H1 (cell line): ENCODE measurements at regions not wholly inside any gene's neighbourhood (a gene's known extent, or its start where the extent isn't known, plus 50 kb on each side); places are given as distances from the start of the nearest gene placed in this dataset.

Experiments
- CTCF ChIA-PET: fragments of 300-600 bp; sonication (Branson Sonifier 250); formaldehyde crosslinking; loops from one replicate; lab custom pipeline; 2021; ENCODE audit not compliant: partially characterized antibody; lab: Charles Lee
- POLR2A ChIA-PET: fragments of 300-600 bp; sonication (Branson Sonifier 250); formaldehyde crosslinking; loops from one replicate; lab custom pipeline; 2021; ENCODE audit warnings: inconsistent platforms; ENCODE audit not compliant: partially characterized antibody; lab: Charles Lee
- DNase-seq, 2 experiments: peaks; one replicate each; pipeline versions ENCODE4 v3.0.0 to v3.0.0-alpha.2; 2010 to 2022; ENCODE audit warnings: low spot score in 2 of 2, low read depth in 1 of 2, mixed read lengths in 1 of 2
- FAIRE-seq: peaks from 2 replicates; lab custom pipeline; 2011; peaks lifted over from hg19 to GRCh38; lab: Jason Lieb, UNC
- H2AFZ ChIP-seq: 2 replicates; pipeline ENCODE4 v1.8.1; 2012; ENCODE audit warnings: low read length, inconsistent platforms
- H2AK5ac ChIP-seq: 2 replicates; pipeline ENCODE4 v1.6.1; 2013; ENCODE audit warnings: low read depth, low read length
- H2BK120ac ChIP-seq: replicated peaks from 2 replicates; pipeline ENCODE3; 2013; ENCODE audit warnings: low read depth, low read length, inconsistent platforms
- H2BK12ac ChIP-seq: 2 replicates; pipeline ENCODE4 v1.6.1; 2013; ENCODE audit warnings: low read depth, low read length
- H2BK15ac ChIP-seq: 2 replicates; pipeline ENCODE4 v1.6.1; 2013; ENCODE audit warnings: low read length
- H2BK20ac ChIP-seq: 2 replicates; pipeline ENCODE4 v1.6.1; 2013; ENCODE audit warnings: low read length
- H2BK5ac ChIP-seq: 2 replicates; pipeline ENCODE4 v1.6.1; 2013; ENCODE audit warnings: low read depth, low read length
- H3K14ac ChIP-seq: 2 replicates; pipeline ENCODE4 v1.6.1; 2013; ENCODE audit warnings: inconsistent platforms; ENCODE audit not compliant: insufficient read length
- H3K18ac ChIP-seq: 2 replicates; pipeline ENCODE4 v1.6.1; 2013; ENCODE audit warnings: low read length; ENCODE audit errors: extremely low read depth
- H3K23ac ChIP-seq: 2 replicates; pipeline ENCODE4 v1.6.1; 2013; ENCODE audit warnings: inconsistent platforms; ENCODE audit not compliant: insufficient read length
- H3K23me2 ChIP-seq: 2 replicates; pipeline ENCODE4 v1.6.1; 2013; ENCODE audit warnings: low read depth, low read length
- H3K27ac ChIP-seq: 2 replicates; pipeline ENCODE4 v1.6.1; 2011; ENCODE audit warnings: low read depth, low read length, inconsistent platforms
- H3K27me3 ChIP-seq, 4 experiments: replicated peaks in 1 of 4; 1 replicate in 1 of 4; 2 replicates in 3 of 4; pipeline versions ENCODE4 v1.6.1 to v1.8.1; 2011 to 2013; ENCODE audit warnings: low read length in 3 of 4, mild to moderate bottlenecking in 3 of 4, inconsistent platforms in 2 of 4, mixed read lengths in 2 of 4, moderate library complexity in 1 of 4; ENCODE audit not compliant: control insufficient read depth in 3 of 4, insufficient read depth in 3 of 4; ENCODE audit errors: extremely low read depth in 1 of 4
- H3K36me3 ChIP-seq, 4 experiments: 2 replicates each; pipeline versions ENCODE4 v1.6.1 to v1.8.1; 2011 to 2013; ENCODE audit warnings: mild to moderate bottlenecking in 4 of 4, low read length in 3 of 4, moderate library complexity in 2 of 4, control low read depth in 1 of 4, inconsistent platforms in 1 of 4; ENCODE audit not compliant: insufficient read depth in 4 of 4, control insufficient read depth in 2 of 4
- H3K4ac ChIP-seq: replicated peaks from 2 replicates; pipeline ENCODE3; 2013; ENCODE audit warnings: low read length, low read depth, mixed read lengths, inconsistent platforms; ENCODE audit not compliant: insufficient read length
- H3K4me1 ChIP-seq, 4 experiments: replicated peaks in 1 of 4; 1 replicate in 1 of 4; 2 replicates in 3 of 4; pipeline versions ENCODE4 v1.6.1 to v1.8.1; 2011 to 2013; ENCODE audit warnings: low read length in 3 of 4, inconsistent platforms in 2 of 4, mixed read lengths in 1 of 4; ENCODE audit not compliant: insufficient read depth in 4 of 4, control insufficient read depth in 3 of 4
- H3K4me2 ChIP-seq, 2 experiments: 2 replicates each; pipeline versions ENCODE4 v1.6.1 to v1.8.1; 2011 to 2013; ENCODE audit warnings: low read depth in 2 of 2, low read length in 2 of 2, control low read depth in 1 of 2, inconsistent platforms in 1 of 2, mild to moderate bottlenecking in 1 of 2; ENCODE audit not compliant: insufficient read depth in 1 of 2
- H3K4me3 ChIP-seq, 4 experiments: fragments of 200-600, 300-600 bp in 1 of 4; sonication (generic), shearing (Covaris generic), sonication (Bioruptor Twin) in 1 of 4; 2 replicates each; pipeline versions ENCODE4 v1.5.1 to v1.8.1; 2011 to 2016; ENCODE audit warnings: low read length in 4 of 4, low read depth in 3 of 4, control low read depth in 2 of 4, inconsistent platforms in 2 of 4, mild to moderate bottlenecking in 2 of 4, mixed read lengths in 1 of 4, moderate library complexity in 1 of 4; ENCODE audit not compliant: insufficient read depth in 2 of 4; ENCODE audit errors: extremely low read depth in 1 of 4
- H3K56ac ChIP-seq: replicated peaks from 2 replicates; pipeline ENCODE3; 2013; ENCODE audit warnings: low read depth, mild to moderate bottlenecking, mixed read lengths, low read length, inconsistent platforms; ENCODE audit not compliant: insufficient read length
- H3K79me1 ChIP-seq: 2 replicates; pipeline ENCODE4 v1.6.1; 2013; ENCODE audit warnings: low read depth, low read length, control low read depth
- H3K79me2 ChIP-seq, 2 experiments: 2 replicates each; pipeline versions ENCODE4 v1.6.1 to v1.8.1; 2012 to 2013; ENCODE audit warnings: low read length in 2 of 2, mild to moderate bottlenecking in 2 of 2, inconsistent platforms in 1 of 2; ENCODE audit not compliant: insufficient read depth in 2 of 2, control insufficient read depth in 1 of 2
- H3K9ac ChIP-seq, 4 experiments: replicated peaks in 1 of 4; 1 replicate in 1 of 4; 2 replicates in 3 of 4; pipeline versions ENCODE4 v1.6.1 to v1.8.1; 2011 to 2013; ENCODE audit warnings: low read depth in 3 of 4, low read length in 3 of 4, control low read depth in 2 of 4, mild to moderate bottlenecking in 2 of 4, moderate library complexity in 2 of 4, inconsistent platforms in 1 of 4; ENCODE audit errors: extremely low read depth in 1 of 4
- H3K9me3 ChIP-seq, 2 experiments: 2 replicates each; pipeline versions ENCODE4 v1.6.1 to v1.8.1; 2012 to 2013; ENCODE audit warnings: mild to moderate bottlenecking in 2 of 2, moderate library complexity in 2 of 2, control low read depth in 1 of 2, inconsistent platforms in 1 of 2, low read depth in 1 of 2, low read length in 1 of 2, mixed read lengths in 1 of 2; ENCODE audit not compliant: insufficient read depth in 2 of 2
- H4K20me1 ChIP-seq, 2 experiments: replicated peaks in 1 of 2; 2 replicates each; pipeline versions ENCODE3 to v1.8.1; 2011 to 2013; ENCODE audit warnings: inconsistent platforms in 2 of 2, low read length in 2 of 2, mild to moderate bottlenecking in 1 of 2; ENCODE audit not compliant: insufficient read depth in 2 of 2, control insufficient read depth in 1 of 2
- H4K5ac ChIP-seq: 2 replicates; pipeline ENCODE4 v1.6.1; 2013; ENCODE audit warnings: low read length, low read depth, mixed read lengths, inconsistent platforms; ENCODE audit not compliant: insufficient read length
- H4K8ac ChIP-seq: 2 replicates; pipeline ENCODE4 v1.8.0; 2013; ENCODE audit warnings: mild to moderate bottlenecking, moderate library complexity, low read length, inconsistent platforms; ENCODE audit not compliant: insufficient read depth; ENCODE audit errors: extremely low read depth
- H4K91ac ChIP-seq: replicated peaks from 2 replicates; pipeline ENCODE3; 2013; ENCODE audit warnings: low read length, mixed read lengths, inconsistent platforms; ENCODE audit not compliant: insufficient read length
- EP300 ChIP-seq, 2 experiments: IDR thresholded peaks; 1 replicate in 1 of 2; 2 replicates in 1 of 2; pipeline ENCODE4 v1.6.1; 2011 to 2012; ENCODE audit warnings: low read depth in 2 of 2, low read length in 2 of 2, mild to moderate bottlenecking in 2 of 2, borderline replicate concordance in 1 of 2, inconsistent platforms in 1 of 2, moderate library complexity in 1 of 2
- EZH2 ChIP-seq: fragments of 200-600 bp; sonication (generic); IDR thresholded peaks from 2 replicates; pipeline ENCODE4 v1.7.1; 2012; ENCODE audit warnings: low read depth, mild to moderate bottlenecking, moderate library complexity, low read length, inconsistent platforms; ENCODE audit not compliant: severe bottlenecking
- RXRA ChIP-seq: IDR thresholded peaks from 2 replicates; pipeline ENCODE4 v1.6.1; 2011; ENCODE audit warnings: low read depth, mild to moderate bottlenecking, low read length, moderate library complexity; ENCODE audit not compliant: insufficient read depth
- WGBS, 2 experiments: shearing (Covaris generic) in 1 of 2; methylation state at CpG; one replicate each; pipeline versions ENCODE4 v1.1.6 to v1.1.7; 2013 to 2015; ENCODE audit warnings: low lambda C conversion rate in 2 of 2, mixed read lengths in 2 of 2, inconsistent platforms in 1 of 2, low coverage in 1 of 2, missing lambda C conversion rate in 1 of 2; ENCODE audit not compliant: insufficient replicate concordance in 2 of 2, insufficient coverage in 1 of 2, insufficient read length in 1 of 2; ENCODE audit errors: extremely low coverage in 1 of 2, missing lambda C conversion rate in 1 of 2; 5-methylcytosine and 5-hydroxymethylcytosine counted together

DNA sequence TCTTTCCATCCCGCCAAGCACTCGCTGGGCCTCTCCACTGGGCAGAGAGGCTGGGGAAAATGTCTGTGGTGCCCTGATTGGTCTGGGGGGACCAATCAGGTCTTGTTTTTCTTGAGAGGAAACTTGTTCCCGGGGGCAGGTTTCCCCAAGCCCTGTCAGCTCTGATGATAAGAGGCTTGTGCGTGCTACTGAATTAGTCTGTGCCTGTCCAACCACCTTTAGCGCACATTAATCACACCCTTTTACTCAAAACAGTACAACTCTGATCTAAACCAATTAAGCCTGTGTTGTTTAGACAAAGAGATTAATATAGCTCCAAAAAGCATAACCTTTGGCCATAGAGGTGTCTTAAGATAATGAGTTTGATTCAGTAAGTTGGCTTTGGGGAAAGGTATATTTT is 580.4 kb downstream of the VRK1 start:
- FAIRE-seq (no peak), DNase-seq (no peak)
- Histone ChIP-seq H3K4me2 (no peak overlapping the region), H3K23ac (no peak overlapping the region), H3K4me1 (peaks cover 5 to 19% (median 16%) of the 10 kb centered on the region in 4 experiments), H3K4ac (no peak overlapping the region), H3K27ac (no peak overlapping the region), H3K27me3 (no peaks in the 10 kb centered on the region; a peak in 1 of 7 replicates), H3K14ac (no peak overlapping the region), H3K9ac (no peak overlapping the region), H3K23me2 (no peaks in the 10 kb centered on the region), H2BK20ac (no peak overlapping the region), H4K5ac (no peak overlapping the region), H2AK5ac (no peak overlapping the region), H3K56ac (no peak overlapping the region), H3K4me3 (no peak overlapping the region), H3K79me1 (no peaks in the 10 kb centered on the region), H2BK5ac (no peak overlapping the region), H4K91ac (no peak overlapping the region), H2AFZ (no peak overlapping the region), H2BK120ac (no peak overlapping the region), H2BK12ac (no peak overlapping the region), H3K18ac (no peak overlapping the region), H4K20me1 (no peaks in the 10 kb centered on the region), H3K36me3 (no peaks in the 10 kb centered on the region), H2BK15ac (no peak overlapping the region), H3K79me2 (no peaks in the 10 kb centered on the region), H3K9me3 (no peaks in the 10 kb centered on the region), H4K8ac (no peak overlapping the region)
- WGBS, 2 experiments, result 93% methylated on average over 5 of the region's 5 CpGs; no CpG with 5 or more reads in 1 of the 2 experiments
- ChIA-PET CTCF (interaction anchor here (1.4 kb wide), 1 partner anchor 11 kb away, joined by 3 read pairs; no protein-coding TSS in a partner anchor), POLR2A (no interaction called here)
- TF ChIP-seq RXRA (no peak), EZH2 (no peak), EP300 (IDR thresholded peaks at IDR 0.05; ENCODE audit: borderline replicate concordance in 1 of 2, low read depth in 2 of 2, low read length in 2 of 2) (no peak)
